DMS 273 (cell line): ENCODE measurements at regions not wholly inside any gene's neighbourhood (a gene's known extent, or its start where the extent isn't known, plus 50 kb on each side); places are given as distances from the start of the nearest gene placed in this dataset.
A peak's percentile ranks its signal among the peaks of the same experiment; 100 is the strongest.

Experiments
- DNase-seq: peaks from one replicate; lab custom pipeline; 2025; ENCODE audit not compliant: unreplicated experiment; lab: John Stamatoyannopoulos, UW

- no peak for DNase-seq
These were observed 309.2 kb upstream of the ZMIZ1 start for GRCh38 chr10:78759456-78760120.

- no peak for DNase-seq
These were observed 308.1 kb upstream of the ZMIZ1 start for GRCh38 chr10:78760463-78761310.

DNA sequence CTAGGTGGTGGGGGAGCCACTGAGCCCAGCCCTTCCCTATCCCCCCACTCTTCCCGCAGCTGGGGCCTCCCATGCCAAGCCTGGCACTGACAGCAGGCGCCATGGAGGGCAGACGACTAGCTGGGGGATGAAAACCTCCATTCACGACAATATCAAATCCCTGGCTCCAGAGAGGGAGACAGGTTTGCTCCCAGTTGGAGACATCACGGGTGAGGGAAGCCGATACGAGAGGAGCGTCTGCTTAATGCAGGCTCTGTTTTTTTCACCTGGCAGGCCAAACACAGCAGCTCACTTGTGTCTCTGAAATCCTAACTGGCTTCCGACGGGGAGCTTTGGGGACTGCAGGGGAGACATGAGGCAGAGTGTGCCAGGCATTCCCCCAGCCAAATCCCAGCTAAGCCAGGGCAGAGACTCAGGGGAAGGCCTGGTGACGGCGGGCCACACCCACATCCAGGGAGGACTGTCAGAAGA, 307.4 kb upstream of the ZMIZ1 start:
- no peak for DNase-seq

GRCh38 chr10:78762086-78762630, 306.6 kb upstream of the ZMIZ1 start:
- no peak for DNase-seq

GRCh38 chr10:78763234-78763633, 305.5 kb upstream of the ZMIZ1 start:
- DNase-seq: no peak

GRCh38 chr10:78763651-78764395, 304.9 kb upstream of the ZMIZ1 start:
- DNase-seq: no peak

DNA sequence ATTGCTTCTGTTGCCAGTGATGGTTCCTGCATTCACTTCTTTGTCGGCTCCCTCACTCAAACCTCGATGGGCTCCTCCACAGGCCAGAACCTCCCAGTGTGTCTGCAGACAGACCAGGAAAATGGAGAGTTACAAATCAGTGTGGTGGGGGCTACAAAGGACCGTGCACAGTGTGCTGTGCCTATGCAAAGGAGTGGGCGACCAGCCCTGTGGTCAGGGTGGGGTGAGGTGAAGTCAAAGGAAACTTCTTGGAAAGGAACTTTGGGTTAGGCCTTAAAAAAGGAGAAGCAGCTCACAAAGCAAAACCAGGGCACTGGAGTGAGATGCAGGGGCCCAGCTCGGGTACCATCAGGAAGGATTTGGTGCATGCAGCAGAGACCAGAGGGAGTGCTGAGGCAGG, 304.3 kb upstream of the ZMIZ1 start:
- no peak for DNase-seq

GRCh38 chr10:78764846-78765430, 303.8 kb upstream of the ZMIZ1 start:
- no peak for DNase-seq

DNA sequence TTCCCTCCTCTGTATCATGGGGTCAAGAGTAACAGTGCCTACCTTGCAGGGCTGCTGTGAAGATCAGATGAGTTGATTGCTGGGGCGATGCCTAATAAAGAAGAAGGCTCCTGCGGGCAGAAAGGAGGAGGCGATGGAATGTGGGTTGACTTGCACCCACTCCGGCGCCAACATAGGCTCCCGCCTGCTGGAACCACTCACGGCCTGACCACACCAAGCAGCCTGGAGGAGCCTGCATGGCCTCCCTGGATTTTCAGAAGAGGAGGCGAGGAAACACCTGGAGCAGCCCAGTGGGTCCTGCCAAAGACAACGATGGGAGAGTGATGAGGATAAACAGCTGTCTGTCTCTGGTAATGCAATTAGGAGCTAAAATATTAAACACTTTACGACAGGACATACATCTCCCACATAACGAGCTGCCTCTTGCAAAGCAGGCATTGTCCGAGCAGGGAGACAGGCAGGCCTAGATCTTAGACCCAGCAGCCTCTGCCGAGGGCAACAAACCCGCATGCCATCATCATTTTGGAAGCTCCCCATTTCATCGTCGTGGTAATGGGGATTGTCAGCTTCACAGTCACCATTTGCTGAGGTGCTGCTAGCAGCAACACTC, 302.9 kb upstream of the ZMIZ1 start:
- DNase-seq: no peak

GRCh38 chr10:78766603-78767002, 302.2 kb upstream of the ZMIZ1 start:
- no peak for DNase-seq

- no peak for DNase-seq
These were observed 300.5 kb upstream of the ZMIZ1 start for GRCh38 chr10:78768041-78768835.

DNA sequence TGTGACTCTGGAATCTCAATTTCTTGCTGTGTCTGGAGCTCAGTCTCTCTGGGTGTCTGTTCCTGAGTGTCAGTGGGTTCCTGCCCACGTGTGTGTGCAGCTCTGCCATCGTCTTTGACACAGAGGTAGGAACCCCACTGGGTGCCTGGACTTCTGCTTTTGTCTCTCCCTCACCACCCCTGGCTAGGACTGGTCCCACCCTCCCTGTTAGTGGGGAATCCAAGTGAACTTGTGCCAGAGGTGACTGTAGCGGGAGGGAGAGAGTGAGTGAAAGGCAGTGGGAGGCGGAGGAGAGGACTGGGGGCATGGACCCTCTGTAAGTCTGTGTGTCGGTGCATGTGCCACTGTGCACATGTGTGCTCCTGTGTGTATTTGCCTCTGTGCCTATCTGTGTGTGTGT, 299.9 kb upstream of the ZMIZ1 start:
- DNase-seq: no peak

GRCh38 chr10:78769526-78769925, 299.2 kb upstream of the ZMIZ1 start:
- no peak for DNase-seq

DNA sequence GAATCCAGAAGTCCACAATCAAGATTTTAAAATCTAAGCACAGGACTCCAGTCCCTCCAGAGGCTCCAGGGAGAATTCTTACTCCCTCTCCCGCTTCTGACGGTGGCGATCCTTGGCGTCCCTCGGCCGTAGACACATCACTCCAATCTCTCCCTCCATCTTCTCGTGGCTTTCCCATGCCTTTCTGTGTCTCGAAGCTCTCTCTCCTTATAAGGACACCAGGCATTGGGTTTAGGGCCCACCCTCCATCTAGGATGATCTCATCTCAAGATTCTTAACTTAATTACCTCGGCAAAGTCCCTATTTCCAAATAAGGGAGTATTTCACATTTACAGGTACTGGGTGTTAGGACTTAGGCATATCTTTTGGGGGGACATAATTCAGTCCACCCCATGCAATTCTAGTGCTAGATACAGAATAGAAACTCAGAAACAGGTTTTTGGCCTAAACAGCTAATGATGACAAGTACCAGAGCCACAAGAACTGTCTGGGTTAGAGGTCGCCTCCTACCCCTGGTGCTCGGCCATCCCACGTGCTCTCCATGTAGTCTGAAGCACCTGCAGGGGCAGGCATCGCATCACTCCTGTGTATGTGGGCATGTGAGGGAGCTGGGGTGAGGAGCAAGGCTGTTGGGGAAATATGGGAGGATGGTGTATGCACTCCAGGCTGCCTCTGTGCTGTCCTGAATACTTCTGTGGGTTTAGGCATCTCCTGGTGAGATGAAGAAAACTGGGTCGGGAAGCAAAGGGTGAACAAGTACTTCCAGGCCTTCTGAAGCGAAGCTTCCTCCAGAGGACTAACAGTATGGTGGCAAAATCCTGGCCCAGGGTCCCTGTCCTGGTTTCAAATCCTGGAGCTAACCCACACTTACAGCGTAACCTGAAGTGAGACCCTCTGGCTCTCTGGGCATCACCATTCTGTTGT, 298.3 kb upstream of the ZMIZ1 start:
- peak; percentile 6 for DNase-seq

GRCh38 chr10:78771260-78771659, 297.5 kb upstream of the ZMIZ1 start:
- DNase-seq: no peak

GRCh38 chr10:78771808-78772455, 296.8 kb upstream of the ZMIZ1 start:
- no peak for DNase-seq

DNA sequence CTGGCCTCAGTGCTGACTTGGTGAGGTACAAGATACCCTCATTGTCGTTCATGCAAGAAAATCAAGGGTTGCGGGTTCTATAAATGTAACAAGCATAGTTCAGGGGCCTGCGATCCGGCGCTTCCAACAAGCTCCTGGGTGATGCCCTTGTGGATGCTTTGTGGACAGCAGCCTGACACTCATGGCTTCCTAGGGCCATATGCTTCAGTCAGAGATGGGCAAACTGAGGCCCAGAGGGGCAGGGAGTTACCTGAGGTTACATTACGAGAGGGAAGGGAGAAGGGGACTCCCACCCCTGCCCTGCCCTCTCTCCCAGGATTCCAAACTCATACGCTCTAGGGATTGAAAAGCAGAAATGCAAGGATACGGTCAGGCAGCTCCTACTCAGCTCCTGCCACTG, 296.3 kb upstream of the ZMIZ1 start:
- no peak for DNase-seq

DNA sequence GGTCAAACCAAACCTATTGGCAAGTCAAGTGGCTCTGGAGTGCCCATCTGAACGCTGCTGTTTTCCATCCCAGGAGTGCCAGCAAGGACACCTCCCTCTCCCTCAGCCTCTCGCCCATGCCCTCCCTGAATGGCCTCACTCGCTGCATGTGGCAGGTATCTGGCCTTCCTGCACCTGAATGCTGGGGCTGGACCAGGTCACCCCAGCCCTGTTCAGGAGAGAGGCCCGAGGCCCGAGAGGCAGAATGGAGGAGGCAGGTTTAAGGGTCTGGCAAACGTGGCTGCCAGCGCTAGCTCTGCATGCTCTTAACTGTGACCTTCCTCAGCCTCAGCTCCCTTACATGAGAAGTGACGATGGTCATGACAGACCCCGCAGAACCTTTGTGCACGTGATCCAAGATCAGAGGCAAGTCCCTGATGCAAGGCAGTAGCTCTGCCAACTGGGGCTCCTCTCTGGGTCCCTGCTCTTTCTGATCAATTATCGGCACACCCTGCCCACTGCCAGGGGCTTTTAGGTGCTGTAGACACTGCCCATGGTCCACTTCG, 295.7 kb upstream of the ZMIZ1 start:
- no peak for DNase-seq
